Posterior vena cava (tissue), 2 donors: ENCODE measurements at regions not wholly inside any gene's neighbourhood (a gene's known extent, or its start where the extent isn't known, plus 50 kb on each side); places are given as distances from the start of the nearest gene placed in this dataset.

ENCODE experiments used
- DNase-seq: peaks from one replicate; pipeline ENCODE4 v3.0.0-alpha.2; 2020; ENCODE audit warnings: low spot score
- intact Hi-C, 2 donors: fragments of 100-400 bp; cut with DNase I; formaldehyde crosslinking; loops; one replicate each; pipeline versions ENCODE4 v1.14.1 to v1.14.2; 2022 to 2023
- donor health status: DM: yes; HTN: yes; CAD: no.
- donor health status: DM: yes; HTN: yes; CAD: no.

DNA sequence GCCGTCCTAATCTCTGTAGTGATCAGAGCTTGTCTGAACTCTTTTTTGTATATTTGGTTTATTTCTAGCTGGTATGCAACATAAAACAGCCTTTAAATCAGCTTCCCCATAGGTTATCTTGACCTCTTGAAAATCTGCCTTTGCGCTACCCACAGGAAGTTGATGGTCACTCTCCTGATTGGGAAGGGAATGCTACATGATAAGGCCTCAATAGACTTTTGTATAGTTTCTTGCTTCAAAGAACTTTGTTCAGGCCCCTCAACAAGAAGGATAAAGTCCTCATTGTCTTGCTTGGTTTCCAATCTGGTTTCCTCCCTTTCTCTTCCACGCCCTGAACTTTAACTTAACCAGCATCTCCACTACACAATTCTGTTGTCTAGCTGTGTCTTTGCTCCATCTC is 95.4 kb upstream of the TENT5A start:
- intact Hi-C loops, result loop anchor here (5.0 to 10.0 kb wide), 2 partner anchors 47 to 49 kb away; no protein-coding TSS in a partner anchor

GRCh38 chr6:81844686-81845085 is 92.2 kb upstream of the TENT5A start:
- intact Hi-C loops, result loop anchor here (5.0 to 10.0 kb wide), 2 partner anchors 50 to 53 kb away; no protein-coding TSS in a partner anchor
- no peak for DNase-seq

More for the DNA sequence above, 95.4 kb upstream of the TENT5A start:
- no peak for DNase-seq

GRCh38 chr6:81843302-81843701 is 90.8 kb upstream of the TENT5A start:
- intact Hi-C loops, result loop anchor here in 1 of 2 donors (10.0 kb wide), 1 partner anchor 51 kb away; no protein-coding TSS in a partner anchor
- no peak for DNase-seq

DNA sequence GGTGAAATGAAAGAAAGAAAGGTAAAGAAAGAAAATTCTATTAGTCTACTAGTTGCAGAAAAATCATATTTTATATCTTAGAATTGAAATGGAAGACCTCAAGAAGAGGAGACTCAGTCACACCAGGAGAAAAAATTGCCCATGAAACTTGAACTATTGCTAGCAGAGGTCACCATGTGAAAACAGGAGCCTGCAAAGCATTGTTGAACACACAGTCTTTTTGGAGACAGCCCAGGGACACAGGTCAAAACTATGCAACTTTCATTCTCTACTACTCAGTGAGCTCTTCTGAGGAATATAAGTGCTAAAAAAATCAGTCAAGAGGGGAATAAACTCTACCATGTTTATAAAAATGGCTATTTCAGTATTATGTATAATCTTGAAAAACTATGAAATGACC is 89.8 kb upstream of the TENT5A start:
- intact Hi-C loops, result loop anchor here in 1 of 2 donors (10.0 kb wide), 1 partner anchor 53 kb away; no protein-coding TSS in a partner anchor
- DNase-seq, result no peak

DNA sequence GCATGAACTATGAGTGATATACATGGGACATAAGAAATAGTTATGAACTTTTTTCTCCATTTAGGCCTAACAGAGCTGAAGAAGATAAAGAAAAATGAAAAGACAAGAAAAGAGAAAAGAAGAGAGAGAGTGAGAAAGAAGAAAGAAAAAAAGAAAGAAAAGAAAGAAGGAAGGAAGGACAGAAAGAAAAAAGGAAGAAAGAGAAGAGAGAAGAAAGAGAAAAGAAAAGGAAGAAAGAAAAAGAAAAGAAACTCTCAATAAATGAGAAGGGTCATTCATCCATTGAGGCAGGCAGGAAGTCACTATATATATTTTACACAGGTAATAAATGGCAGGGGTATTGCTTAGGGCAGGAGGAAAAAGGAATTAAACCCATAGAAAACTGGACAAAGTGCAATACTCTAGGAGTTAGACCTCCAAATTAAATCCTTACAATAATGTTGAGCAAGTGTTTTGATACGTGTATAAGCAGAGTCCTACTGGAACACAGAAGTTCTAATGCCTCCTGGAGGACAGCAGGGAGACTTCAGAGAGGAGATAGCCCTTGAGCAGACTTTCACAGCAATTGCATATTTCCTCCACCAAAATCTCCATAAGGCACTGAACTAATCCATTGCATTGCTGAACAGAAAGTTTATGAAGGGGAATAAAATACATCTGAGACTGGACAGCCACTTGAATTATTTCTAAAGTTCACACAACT is 86.4 kb upstream of the TENT5A start:
- DNase-seq, result no peak
- intact Hi-C loops, result loop anchor here in 1 of 2 donors (5.0 kb wide), 1 partner anchor 198 kb away; no protein-coding TSS in a partner anchor

DNA sequence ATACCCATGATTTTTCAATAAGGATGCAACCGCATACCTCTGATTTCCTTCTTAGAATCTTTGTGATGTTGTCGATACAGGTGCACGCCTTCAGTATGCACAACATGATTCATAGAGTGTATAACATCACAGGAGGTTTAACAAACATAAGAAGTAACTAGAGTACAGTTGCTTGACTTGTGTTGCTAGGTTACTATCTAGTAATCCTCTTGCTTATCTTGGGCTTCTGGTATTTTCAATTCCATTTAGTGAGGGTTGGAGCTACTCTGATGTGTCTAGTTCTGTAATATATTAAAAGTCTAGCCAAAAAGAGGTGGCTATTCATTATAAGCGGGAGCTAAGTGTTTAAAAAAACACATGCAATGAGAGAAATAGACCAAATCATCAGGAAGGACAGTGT is 85.5 kb upstream of the TENT5A start:
- DNase-seq, result no peak
- intact Hi-C loops, result loop anchor here in 1 of 2 donors (5.0 kb wide), 1 partner anchor 199 kb away; no protein-coding TSS in a partner anchor

DNA sequence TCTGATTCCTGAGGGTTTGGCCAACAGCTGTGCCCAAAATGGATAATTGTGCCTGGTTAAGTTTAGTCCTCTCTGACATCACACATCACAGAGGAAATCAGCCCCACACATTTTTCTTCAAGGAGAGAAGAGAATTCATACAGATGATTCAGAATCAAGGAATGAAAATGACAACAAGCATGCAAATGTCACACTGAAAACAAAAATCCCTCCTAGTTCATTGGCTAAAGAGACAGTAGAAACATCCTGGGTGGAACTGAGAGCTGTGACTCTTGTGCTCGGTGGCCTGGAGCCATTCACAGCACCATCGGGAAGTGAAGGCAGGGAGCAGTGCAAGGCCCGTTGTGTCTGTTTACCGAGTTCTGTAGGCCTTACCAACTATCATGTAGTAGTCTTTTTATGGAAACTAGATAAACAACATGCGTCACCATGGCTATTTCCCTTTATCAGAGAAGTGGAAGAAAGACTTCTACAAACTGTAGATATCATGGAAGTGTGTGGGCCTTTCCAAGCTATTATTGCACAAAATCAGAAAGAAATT is 81.7 kb upstream of the TENT5A start:
- no peak for DNase-seq
- intact Hi-C loops, result no loop called here

- intact Hi-C loops, result no loop called here
- no peak for DNase-seq
Measured at GRCh38 chr6:81832304-81832703, 79.8 kb upstream of the TENT5A start.

DNA sequence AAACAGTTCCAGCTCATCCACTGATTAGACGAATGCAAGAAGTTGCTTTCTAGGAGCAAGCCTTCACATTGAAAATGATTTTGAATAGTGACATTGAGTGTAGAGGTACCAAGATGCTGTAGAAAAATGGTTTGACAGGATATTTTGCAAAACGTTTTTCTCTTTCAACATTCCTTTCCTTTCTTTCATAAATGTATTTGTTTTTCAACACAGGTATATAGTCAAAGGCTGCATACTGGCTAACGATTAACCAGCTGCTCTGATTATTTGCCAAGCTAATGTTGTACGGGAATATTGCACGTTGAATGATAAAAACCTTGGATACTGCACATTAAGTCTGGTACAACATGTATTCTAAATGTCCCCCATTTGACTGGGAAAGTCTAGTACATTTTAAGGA is 78.8 kb upstream of the TENT5A start:
- intact Hi-C loops, result no loop called here
- no peak for DNase-seq

GRCh38 chr6:81826784-81827183 is 74.3 kb upstream of the TENT5A start:
- intact Hi-C loops, result no loop called here

GRCh38 chr6:81822568-81822967 is 70.1 kb upstream of the TENT5A start:
- no peak for DNase-seq

More at GRCh38 chr6:81826784-81827183, 74.3 kb upstream of the TENT5A start:
- DNase-seq, result no peak

DNA sequence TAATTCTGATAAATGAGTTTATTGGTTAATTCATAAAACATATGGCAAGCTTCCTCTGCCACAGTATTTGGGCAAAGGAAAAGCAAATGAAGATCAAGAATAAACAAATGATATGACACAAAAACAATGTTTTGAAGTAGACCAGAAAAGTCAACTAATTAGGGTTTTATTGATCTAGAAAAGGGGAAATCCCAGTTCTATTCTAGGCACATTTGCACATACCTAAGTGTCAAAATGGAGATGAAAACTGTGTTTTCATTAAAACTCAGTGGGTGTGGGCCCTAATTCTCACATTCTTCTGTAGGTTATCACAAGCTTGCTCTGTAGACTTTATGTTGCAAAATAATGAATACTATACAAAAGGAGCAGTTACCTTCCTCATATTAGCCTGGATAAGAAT is 69.0 kb upstream of the TENT5A start:
- no peak for DNase-seq
- intact Hi-C loops, result no loop called here

More at GRCh38 chr6:81822568-81822967, 70.1 kb upstream of the TENT5A start:
- intact Hi-C loops, result no loop called here

GRCh38 chr6:81820980-81821379 is 68.5 kb upstream of the TENT5A start:
- DNase-seq, result no peak
- intact Hi-C loops, result no loop called here

- intact Hi-C loops, result no loop called here
Measured at GRCh38 chr6:81820422-81820821, 67.9 kb upstream of the TENT5A start.

GRCh38 chr6:81819767-81820166 is 67.3 kb upstream of the TENT5A start:
- no peak for DNase-seq
- intact Hi-C loops, result loop anchor here in 1 of 2 donors (5.0 kb wide), 1 partner anchor 907 kb away; no protein-coding TSS in a partner anchor

More at GRCh38 chr6:81820422-81820821, 67.9 kb upstream of the TENT5A start:
- DNase-seq, result no peak

GRCh38 chr6:81818901-81819361 is 66.5 kb upstream of the TENT5A start:
- intact Hi-C loops, result loop anchor here in 1 of 2 donors (5.0 kb wide), 1 partner anchor 907 kb away; no protein-coding TSS in a partner anchor
- DNase-seq, result no peak

DNA sequence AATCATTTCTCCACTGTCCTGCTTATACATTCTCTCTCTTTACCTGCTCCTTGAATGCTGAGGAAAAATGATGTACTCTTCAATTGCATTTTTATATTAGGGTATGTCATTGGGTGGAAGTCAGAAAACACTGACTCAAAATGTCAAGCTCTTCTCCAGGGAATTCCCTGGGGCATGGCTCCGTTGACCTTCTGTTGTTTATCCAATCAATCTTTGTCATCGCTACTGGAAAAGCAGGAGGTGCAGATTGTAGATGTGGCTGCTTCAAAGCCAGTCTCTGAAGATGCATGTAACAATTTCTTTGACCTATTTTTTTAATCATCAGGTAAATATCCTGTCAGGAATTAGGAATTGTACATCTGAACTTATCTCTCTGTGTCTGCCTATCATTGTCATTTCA is 63.9 kb upstream of the TENT5A start:
- DNase-seq, result no peak
- intact Hi-C loops, result loop anchor here in 1 of 2 donors (5.0 kb wide), 1 partner anchor 904 kb away; no protein-coding TSS in a partner anchor

GRCh38 chr6:81814370-81815076 is 62.0 kb upstream of the TENT5A start:
- intact Hi-C loops, result loop anchor here in 1 of 2 donors (5.0 kb wide), 1 partner anchor 902 kb away; no protein-coding TSS in a partner anchor
- DNase-seq, result no peak

DNA sequence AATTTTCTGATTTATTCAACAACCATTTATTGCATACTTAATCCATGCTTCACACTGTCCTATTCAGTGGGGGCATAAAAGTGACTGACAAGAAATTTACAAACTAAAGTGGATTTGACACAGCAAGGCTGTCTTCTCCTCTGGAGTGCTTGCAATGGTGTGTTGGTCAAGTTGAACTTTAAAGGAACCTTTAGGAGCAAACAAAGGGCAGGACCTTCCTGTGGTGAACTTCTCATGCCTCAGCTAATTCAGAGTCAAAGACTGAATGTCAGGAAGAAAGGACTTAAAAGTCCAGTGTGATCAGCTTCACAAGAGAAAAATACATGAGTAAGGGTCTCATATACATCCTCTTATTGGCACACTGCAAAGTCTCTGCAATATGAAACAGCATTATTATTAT is 60.8 kb upstream of the TENT5A start:
- intact Hi-C loops, result no loop called here
- no peak for DNase-seq

DNA sequence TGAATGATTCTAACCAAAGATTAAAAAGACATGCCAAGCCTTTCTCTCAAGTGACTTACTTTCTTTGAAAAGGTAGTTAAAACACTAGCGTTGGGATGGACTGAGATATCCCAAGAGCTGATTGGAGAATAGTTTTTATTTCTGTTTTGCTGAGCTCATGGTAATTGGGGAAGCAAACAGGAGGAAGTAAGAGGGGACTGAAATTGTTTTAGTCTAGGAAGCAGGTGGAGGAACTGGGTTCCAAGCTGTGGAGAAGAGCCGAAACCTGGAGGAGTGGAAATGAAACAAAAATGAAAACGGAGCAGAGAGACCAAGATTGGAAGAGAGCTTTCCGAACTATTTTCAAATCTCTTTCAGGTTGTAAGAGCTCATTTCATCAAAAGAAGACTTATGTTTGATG is 59.9 kb upstream of the TENT5A start:
- intact Hi-C loops, result no loop called here
- DNase-seq, result no peak
